GM23338 (cell line): ENCODE measurements at regions not wholly inside any gene's neighbourhood (a gene's known extent, or its start where the extent isn't known, plus 50 kb on each side); places are given as distances from the start of the nearest gene placed in this dataset.

Source experiments
- TF ChIP-seq, protein P1 (sequence below): IDR thresholded peaks from one replicate; pipeline ENCODE4 v1.6.1; 2018; ENCODE audit warnings: antibody characterized with exemption; ENCODE audit not compliant: unreplicated experiment
- TF ChIP-seq, protein P2 (sequence below): IDR thresholded peaks from 2 replicates; pipeline ENCODE4 v1.6.1; 2016; ENCODE audit warnings: antibody characterized with exemption

- TF ChIP-seq, protein P1, sequence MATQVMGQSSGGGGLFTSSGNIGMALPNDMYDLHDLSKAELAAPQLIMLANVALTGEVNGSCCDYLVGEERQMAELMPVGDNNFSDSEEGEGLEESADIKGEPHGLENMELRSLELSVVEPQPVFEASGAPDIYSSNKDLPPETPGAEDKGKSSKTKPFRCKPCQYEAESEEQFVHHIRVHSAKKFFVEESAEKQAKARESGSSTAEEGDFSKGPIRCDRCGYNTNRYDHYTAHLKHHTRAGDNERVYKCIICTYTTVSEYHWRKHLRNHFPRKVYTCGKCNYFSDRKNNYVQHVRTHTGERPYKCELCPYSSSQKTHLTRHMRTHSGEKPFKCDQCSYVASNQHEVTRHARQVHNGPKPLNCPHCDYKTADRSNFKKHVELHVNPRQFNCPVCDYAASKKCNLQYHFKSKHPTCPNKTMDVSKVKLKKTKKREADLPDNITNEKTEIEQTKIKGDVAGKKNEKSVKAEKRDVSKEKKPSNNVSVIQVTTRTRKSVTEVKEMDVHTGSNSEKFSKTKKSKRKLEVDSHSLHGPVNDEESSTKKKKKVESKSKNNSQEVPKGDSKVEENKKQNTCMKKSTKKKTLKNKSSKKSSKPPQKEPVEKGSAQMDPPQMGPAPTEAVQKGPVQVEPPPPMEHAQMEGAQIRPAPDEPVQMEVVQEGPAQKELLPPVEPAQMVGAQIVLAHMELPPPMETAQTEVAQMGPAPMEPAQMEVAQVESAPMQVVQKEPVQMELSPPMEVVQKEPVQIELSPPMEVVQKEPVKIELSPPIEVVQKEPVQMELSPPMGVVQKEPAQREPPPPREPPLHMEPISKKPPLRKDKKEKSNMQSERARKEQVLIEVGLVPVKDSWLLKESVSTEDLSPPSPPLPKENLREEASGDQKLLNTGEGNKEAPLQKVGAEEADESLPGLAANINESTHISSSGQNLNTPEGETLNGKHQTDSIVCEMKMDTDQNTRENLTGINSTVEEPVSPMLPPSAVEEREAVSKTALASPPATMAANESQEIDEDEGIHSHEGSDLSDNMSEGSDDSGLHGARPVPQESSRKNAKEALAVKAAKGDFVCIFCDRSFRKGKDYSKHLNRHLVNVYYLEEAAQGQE, result no peak
- TF ChIP-seq, protein P2, sequence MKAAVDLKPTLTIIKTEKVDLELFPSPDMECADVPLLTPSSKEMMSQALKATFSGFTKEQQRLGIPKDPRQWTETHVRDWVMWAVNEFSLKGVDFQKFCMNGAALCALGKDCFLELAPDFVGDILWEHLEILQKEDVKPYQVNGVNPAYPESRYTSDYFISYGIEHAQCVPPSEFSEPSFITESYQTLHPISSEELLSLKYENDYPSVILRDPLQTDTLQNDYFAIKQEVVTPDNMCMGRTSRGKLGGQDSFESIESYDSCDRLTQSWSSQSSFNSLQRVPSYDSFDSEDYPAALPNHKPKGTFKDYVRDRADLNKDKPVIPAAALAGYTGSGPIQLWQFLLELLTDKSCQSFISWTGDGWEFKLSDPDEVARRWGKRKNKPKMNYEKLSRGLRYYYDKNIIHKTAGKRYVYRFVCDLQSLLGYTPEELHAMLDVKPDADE, result no peak
Measured at GRCh38 chr20:24070679-24071078, 82.1 kb upstream of the GGTLC1 start.
